Adrenal gland (tissue), 9 donors: ENCODE measurements at regions not wholly inside any gene's neighbourhood (a gene's known extent, or its start where the extent isn't known, plus 50 kb on each side); places are given as distances from the start of the nearest gene placed in this dataset.

Experiments
- DNase-seq, 7 donors: peaks; one replicate each; pipeline ENCODE4 v3.0.0-alpha.2; 2019 to 2020
- H3K27ac ChIP-seq, 5 donors: fragments of 200-600 bp; sonication (generic) in 4 of 5; 1 replicate in 3 of 5; 2 replicates in 2 of 5; pipeline versions ENCODE4 v1.5.1 to v1.8.0; 2016 to 2020; ENCODE audit warnings: mild to moderate bottlenecking in 1 of 5
- H3K27me3 ChIP-seq: fragments of 200-600 bp; 2 replicates; pipeline ENCODE4 v1.8.0; 2021
- H3K36me3 ChIP-seq, 2 donors: fragments of 200-600 bp; replicated peaks in 1 of 2; 1 replicate in 1 of 2; 2 replicates in 1 of 2; pipeline versions ENCODE4 v1.5.1 to v1.8.0; 2018 to 2022
- H3K4me1 ChIP-seq, 2 donors: fragments of 200-600 bp; replicated peaks in 1 of 2; 1 replicate in 1 of 2; 2 replicates in 1 of 2; pipeline versions ENCODE4 v1.5.1 to v1.8.0; 2018 to 2021
- H3K4me3 ChIP-seq, 4 donors: fragments of 200-600 bp; sonication (generic) in 3 of 4; one replicate each; pipeline ENCODE4 v1.5.1; 2016 to 2018
- H3K9me3 ChIP-seq, 3 donors: fragments of 200-600 bp; sonication (generic) in 1 of 3; replicated peaks in 1 of 3; 1 replicate in 2 of 3; 2 replicates in 1 of 3; pipeline versions ENCODE4 v1.5.1 to v1.8.0; 2016 to 2021
- POLR2A ChIP-seq, 2 donors: fragments of 450-650 bp; IDR thresholded peaks; one replicate each; pipeline ENCODE4 v1.6.1; 2017; ENCODE audit warnings: antibody characterized with exemption in 2 of 2, mild to moderate bottlenecking in 2 of 2, moderate library complexity in 1 of 2
- WGBS, 4 donors: extraction: QIAGEN DNeasy Blood & Tissue Kit in 2 of 4; methylation state at CpG; one replicate each; pipeline versions ENCODE4 v1.1.5 to v1.1.7; 2013 to 2017; 5-methylcytosine and 5-hydroxymethylcytosine counted together
- intact Hi-C, 2 donors: fragments of 100-400 bp; cut with DNase I; formaldehyde crosslinking; loops; one replicate each; pipeline versions ENCODE4 v1.14.1 to v1.15.0; 2022 to 2023
- TF ChIP-seq, protein P1 (sequence below), 6 experiments: fragments of 450-650 bp in 4 of 6; fragments of 200-600 bp in 2 of 6; sonication (generic) in 1 of 6; IDR thresholded peaks; 1 replicate in 5 of 6; 2 replicates in 1 of 6; pipeline versions ENCODE4 v1.5.1 to v1.8.0; 2016 to 2021; ENCODE audit warnings: antibody characterized with exemption in 6 of 6, mild to moderate bottlenecking in 2 of 6, moderate library complexity in 1 of 6
- donor health status: healthy with polysubstance abuse.
- donor health status: Bipolar disorder and iron deficiency.
- donor health status: DM: yes; HTN: yes; CAD: no.
- donor health status: DM: no; HTN: no; CAD: no.
- donor health status: DM: no; HTN: no; CAD: no.

DNA sequence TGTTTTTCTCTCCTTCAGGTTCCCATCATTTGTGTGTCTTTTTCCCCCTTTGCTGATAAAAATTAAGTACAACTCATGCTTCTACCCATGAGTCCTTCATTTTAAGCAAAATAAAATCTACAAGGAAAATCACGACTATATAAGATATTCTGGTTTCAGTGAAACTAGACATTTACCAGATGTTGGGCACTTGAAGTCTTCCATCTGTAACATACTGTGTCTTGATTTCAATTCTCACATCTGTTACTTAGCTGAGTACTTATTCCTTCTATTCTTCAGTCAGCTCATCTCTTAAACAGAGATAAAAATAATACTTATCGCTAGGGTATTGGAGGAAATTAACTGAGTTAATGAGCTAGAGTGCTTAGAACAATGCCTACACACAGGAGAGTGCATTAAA, 893.0 kb upstream of the SOX9 start:
- no peak overlapping the region for H3K4me3 ChIP-seq
- WGBS, 4 donors = 69 to 85% (median 73%) methylated on average over 2 of the region's 2 CpGs
- intact Hi-C loops = no loop called here
- DNase-seq = no peak
- no peaks in the 10 kb centered on the region for H3K36me3 ChIP-seq
- TF ChIP-seq, protein P1, sequence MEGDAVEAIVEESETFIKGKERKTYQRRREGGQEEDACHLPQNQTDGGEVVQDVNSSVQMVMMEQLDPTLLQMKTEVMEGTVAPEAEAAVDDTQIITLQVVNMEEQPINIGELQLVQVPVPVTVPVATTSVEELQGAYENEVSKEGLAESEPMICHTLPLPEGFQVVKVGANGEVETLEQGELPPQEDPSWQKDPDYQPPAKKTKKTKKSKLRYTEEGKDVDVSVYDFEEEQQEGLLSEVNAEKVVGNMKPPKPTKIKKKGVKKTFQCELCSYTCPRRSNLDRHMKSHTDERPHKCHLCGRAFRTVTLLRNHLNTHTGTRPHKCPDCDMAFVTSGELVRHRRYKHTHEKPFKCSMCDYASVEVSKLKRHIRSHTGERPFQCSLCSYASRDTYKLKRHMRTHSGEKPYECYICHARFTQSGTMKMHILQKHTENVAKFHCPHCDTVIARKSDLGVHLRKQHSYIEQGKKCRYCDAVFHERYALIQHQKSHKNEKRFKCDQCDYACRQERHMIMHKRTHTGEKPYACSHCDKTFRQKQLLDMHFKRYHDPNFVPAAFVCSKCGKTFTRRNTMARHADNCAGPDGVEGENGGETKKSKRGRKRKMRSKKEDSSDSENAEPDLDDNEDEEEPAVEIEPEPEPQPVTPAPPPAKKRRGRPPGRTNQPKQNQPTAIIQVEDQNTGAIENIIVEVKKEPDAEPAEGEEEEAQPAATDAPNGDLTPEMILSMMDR (IDR thresholded peaks at IDR 0.05) = no peak
- no peak for TF ChIP-seq POLR2A (IDR thresholded peaks at IDR 0.05)
- no peak overlapping the region for H3K27ac ChIP-seq
- H3K4me1 ChIP-seq = no peaks in the 10 kb centered on the region
- H3K27me3 ChIP-seq = no peaks in the 10 kb centered on the region
- no peaks in the 10 kb centered on the region for H3K9me3 ChIP-seq

DNA sequence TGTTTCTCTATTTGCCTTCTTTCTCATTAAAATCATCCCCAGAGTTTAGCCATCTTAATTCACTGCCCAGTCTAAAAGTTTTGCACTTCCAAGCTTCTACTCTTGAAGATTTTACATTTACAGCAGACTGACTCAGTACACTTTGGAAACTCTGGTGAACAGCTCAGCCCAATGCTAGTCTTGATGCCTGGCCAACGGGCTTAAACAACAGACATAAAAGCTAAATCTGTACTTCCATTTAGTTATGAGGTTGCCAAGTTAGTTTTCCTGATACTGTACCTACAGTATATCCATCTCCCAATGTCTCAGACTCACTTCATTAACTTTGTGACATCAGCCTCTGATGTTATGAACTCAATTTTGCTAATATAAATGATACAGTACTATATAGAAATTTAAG, 891.8 kb upstream of the SOX9 start:
- no peak overlapping the region for H3K27ac ChIP-seq
- no peaks in the 10 kb centered on the region for H3K9me3 ChIP-seq
- no peak for TF ChIP-seq POLR2A (IDR thresholded peaks at IDR 0.05)
- TF ChIP-seq, protein P1 (IDR thresholded peaks at IDR 0.05) = no peak
- no peaks in the 10 kb centered on the region for H3K4me1 ChIP-seq
- no peak for DNase-seq
- no peaks in the 10 kb centered on the region for H3K27me3 ChIP-seq
- no peak overlapping the region for H3K4me3 ChIP-seq
- no peaks in the 10 kb centered on the region for H3K36me3 ChIP-seq
- intact Hi-C loops = no loop called here
- WGBS, 4 donors = 63 to 77% (median 69%) methylated on average over 1 of the region's 1 CpG

DNA sequence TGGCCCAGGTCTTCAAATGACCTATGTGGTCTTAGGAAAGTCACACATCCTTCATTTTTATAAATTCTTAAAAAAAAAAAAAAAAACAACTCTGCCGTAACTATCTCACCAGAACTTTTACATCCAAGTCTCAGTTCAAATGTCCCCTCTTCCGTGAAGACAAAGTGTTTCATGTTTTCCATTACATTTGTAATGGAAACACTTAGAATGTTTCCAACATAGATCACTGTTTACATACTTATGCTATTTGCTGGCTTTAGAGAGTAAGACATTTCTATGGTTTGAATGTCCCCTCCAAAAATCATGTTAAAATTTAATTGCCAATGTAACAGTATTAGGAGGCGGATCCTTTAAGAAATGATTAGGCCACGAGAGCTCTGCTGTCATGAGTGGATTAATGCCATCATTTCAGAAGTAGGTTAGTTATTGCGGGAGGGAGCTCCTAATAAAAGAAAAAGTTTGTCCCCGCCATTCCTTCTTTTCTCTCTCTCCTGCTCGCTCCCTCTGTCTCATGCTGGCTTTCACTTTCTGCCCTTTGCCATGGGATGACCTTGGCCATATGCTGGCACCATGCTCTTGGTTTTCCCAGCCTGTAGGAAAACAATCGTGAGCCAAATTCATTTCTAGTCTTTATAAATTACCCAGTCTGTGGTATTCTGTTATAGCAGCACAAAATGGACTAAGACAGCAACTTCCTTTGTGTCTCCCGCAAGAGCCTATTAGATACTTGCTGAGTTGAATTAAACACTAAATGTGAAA, 887.8 kb upstream of the SOX9 start:
- no peak overlapping the region for H3K4me3 ChIP-seq
- no peaks in the 10 kb centered on the region for H3K4me1 ChIP-seq
- intact Hi-C loops = no loop called here
- no peaks in the 10 kb centered on the region for H3K27me3 ChIP-seq
- DNase-seq = no peak
- no peaks in the 10 kb centered on the region for H3K9me3 ChIP-seq
- H3K36me3 ChIP-seq = no peaks in the 10 kb centered on the region
- no peak overlapping the region for H3K27ac ChIP-seq
- TF ChIP-seq, protein P1 (IDR thresholded peaks at IDR 0.05) = no peak
- WGBS, 4 donors = 66 to 83% (median 76%) methylated on average over 9 of the region's 9 CpGs

DNA sequence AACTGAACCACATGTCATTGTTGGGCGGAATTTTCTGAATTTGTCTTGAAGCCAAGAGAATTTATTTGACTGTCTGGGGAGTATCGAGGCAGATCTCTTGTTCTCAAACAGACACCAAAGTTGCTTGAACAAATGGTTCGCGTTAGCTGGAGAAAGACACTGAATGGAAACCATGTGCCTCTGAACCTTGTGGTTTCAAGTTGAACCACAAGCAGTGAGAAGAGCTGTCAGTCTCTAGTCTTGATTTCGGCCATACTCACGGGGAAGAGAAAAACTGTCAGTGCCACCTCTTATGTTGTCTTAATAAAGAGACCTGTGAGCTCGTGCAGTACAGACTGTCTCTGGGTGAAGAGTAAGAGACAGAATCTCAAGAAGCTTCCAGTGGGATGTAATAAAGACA, 886.5 kb upstream of the SOX9 start:
- DNase-seq = no peak
- no peaks in the 10 kb centered on the region for H3K4me1 ChIP-seq
- 85 to 89% (median 87%) methylated on average over 7 of the region's 7 CpGs for WGBS, 4 donors
- H3K27ac ChIP-seq = no peak overlapping the region
- no peaks in the 10 kb centered on the region for H3K27me3 ChIP-seq
- no peak overlapping the region for H3K4me3 ChIP-seq
- intact Hi-C loops = no loop called here
- H3K9me3 ChIP-seq = no peaks in the 10 kb centered on the region
- no peak for TF ChIP-seq POLR2A (IDR thresholded peaks at IDR 0.05)
- TF ChIP-seq, protein P1 (IDR thresholded peaks at IDR 0.05) = no peak
- no peaks in the 10 kb centered on the region for H3K36me3 ChIP-seq
